Hypothalamus (tissue), 51 donors: ENCODE measurements at regions not wholly inside any gene's neighbourhood (a gene's known extent, or its start where the extent isn't known, plus 50 kb on each side); places are given as distances from the start of the nearest gene placed in this dataset.

ENCODE experiments used
- DNase-seq, 51 donors: peaks; one replicate each; lab custom pipeline; 2025; lab: John Stamatoyannopoulos, UW

GRCh38 chr2:74036010-74036409 lies 51.3 kb downstream of the TET3 start:
- DNase-seq, result no peak

- DNase-seq, result no peak
Measured at GRCh38 chr2:74036450-74037195, 51.9 kb downstream of the TET3 start.

- no peak for DNase-seq
Measured at GRCh38 chr2:74037379-74037860, 52.7 kb downstream of the TET3 start.

GRCh38 chr2:74039611-74040010 lies 54.9 kb downstream of the TET3 start:
- DNase-seq, result no peak

GRCh38 chr2:74041182-74041581 lies 56.5 kb downstream of the TET3 start:
- DNase-seq, result peak in 1 of 51 donors; percentile 19

- no peak for DNase-seq
Measured at GRCh38 chr2:74041726-74042125, 57.0 kb downstream of the TET3 start.

- DNase-seq, result no peak
Measured at GRCh38 chr2:74042606-74043005, 57.9 kb downstream of the TET3 start.

- DNase-seq, result no peak
Measured at GRCh38 chr2:74043345-74044329, 58.9 kb downstream of the TET3 start.

GRCh38 chr2:74044999-74045398 lies 60.3 kb downstream of the TET3 start:
- DNase-seq, result no peak

- no peak for DNase-seq
Measured at GRCh38 chr2:74045454-74045853, 60.7 kb downstream of the TET3 start.

- no peak for DNase-seq
Measured at GRCh38 chr2:74046441-74046840, 61.7 kb downstream of the TET3 start.

- DNase-seq, result no peak
Measured at GRCh38 chr2:74047152-74047551, 62.4 kb downstream of the TET3 start.

- DNase-seq, result no peak
Measured at GRCh38 chr2:74048147-74048546, 63.4 kb downstream of the TET3 start.

GRCh38 chr2:74048843-74049519 lies 64.3 kb downstream of the TET3 start:
- no peak for DNase-seq

- no peak for DNase-seq
Measured at GRCh38 chr2:74050151-74050550, 65.4 kb downstream of the TET3 start.

GRCh38 chr2:74051504-74051903 lies 66.8 kb downstream of the TET3 start:
- DNase-seq, result no peak

- peak in 3 of 51 donors; percentile 14 to 55 (median 23) for DNase-seq
Measured at GRCh38 chr2:74052732-74053710, 68.3 kb downstream of the TET3 start.

GRCh38 chr2:74053959-74054715 lies 69.4 kb downstream of the TET3 start:
- no peak for DNase-seq
